ENCODE measurements at regions not wholly inside any gene's neighbourhood (a gene's known extent, or its start where the extent isn't known, plus 50 kb on each side); places are given as distances from the start of the nearest gene placed in this dataset.

DNA sequence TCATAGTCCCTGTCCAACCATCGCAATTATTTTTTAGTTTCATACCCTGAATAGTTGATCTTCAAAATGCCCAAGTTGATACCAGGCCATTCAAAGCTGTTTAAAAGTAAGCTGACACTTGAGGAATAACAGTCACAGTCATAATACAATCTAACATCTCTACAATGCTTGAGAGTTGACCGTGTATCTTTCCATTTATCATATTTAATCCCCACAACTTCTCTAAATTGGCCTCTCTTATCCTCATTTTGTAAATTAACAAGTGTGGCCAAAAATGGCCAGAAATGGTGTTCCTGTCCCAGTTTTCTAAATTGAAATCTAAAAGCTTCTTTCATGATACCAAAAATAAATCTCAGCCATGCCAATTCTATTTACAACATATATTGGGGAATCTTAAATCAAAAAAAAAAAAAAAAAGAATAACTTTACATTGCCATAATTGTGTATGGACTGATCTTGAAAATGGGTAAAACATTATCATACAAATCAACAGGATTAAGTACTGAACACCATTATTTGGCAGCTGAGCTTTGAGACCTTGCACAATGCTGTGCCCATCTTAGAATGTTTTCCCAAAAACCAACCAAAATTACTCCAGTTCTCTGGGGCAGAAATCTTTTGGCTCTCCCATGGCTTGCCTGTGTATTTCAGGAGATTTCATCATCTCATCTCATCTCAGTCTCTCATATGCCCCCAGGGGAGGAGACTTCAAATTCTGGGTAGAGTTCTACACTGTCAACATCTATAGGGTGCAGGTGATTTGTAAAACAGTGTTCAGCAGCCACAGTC is 448.7 kb upstream of the JARID2 start:
- intact Hi-C loops (cut with DNase I; ENCODE audit: low total_unique reads) = no loop called here
- DNase-seq = no peak
- Histone ChIP-seq H3K27me3 (no peaks in the 10 kb centered on the region), H3K36me3 (ENCODE audit: low read depth, missing control alignments) (no peaks in the 10 kb centered on the region), H3K27ac (no peak overlapping the region), H3K9me3 (no peaks in the 10 kb centered on the region), H3K4me1 (no peaks in the 10 kb centered on the region), H3K4me3 (no peak overlapping the region)
- WGBS, 2 donors = 90 to 92% methylated on average over 2 of the region's 2 CpGs
- TF ChIP-seq, protein P1, sequence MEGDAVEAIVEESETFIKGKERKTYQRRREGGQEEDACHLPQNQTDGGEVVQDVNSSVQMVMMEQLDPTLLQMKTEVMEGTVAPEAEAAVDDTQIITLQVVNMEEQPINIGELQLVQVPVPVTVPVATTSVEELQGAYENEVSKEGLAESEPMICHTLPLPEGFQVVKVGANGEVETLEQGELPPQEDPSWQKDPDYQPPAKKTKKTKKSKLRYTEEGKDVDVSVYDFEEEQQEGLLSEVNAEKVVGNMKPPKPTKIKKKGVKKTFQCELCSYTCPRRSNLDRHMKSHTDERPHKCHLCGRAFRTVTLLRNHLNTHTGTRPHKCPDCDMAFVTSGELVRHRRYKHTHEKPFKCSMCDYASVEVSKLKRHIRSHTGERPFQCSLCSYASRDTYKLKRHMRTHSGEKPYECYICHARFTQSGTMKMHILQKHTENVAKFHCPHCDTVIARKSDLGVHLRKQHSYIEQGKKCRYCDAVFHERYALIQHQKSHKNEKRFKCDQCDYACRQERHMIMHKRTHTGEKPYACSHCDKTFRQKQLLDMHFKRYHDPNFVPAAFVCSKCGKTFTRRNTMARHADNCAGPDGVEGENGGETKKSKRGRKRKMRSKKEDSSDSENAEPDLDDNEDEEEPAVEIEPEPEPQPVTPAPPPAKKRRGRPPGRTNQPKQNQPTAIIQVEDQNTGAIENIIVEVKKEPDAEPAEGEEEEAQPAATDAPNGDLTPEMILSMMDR (IDR thresholded peaks at IDR 0.05) = no peak
- TF ChIP-seq POLR2A (IDR thresholded peaks at IDR 0.05) = no peak

DNA sequence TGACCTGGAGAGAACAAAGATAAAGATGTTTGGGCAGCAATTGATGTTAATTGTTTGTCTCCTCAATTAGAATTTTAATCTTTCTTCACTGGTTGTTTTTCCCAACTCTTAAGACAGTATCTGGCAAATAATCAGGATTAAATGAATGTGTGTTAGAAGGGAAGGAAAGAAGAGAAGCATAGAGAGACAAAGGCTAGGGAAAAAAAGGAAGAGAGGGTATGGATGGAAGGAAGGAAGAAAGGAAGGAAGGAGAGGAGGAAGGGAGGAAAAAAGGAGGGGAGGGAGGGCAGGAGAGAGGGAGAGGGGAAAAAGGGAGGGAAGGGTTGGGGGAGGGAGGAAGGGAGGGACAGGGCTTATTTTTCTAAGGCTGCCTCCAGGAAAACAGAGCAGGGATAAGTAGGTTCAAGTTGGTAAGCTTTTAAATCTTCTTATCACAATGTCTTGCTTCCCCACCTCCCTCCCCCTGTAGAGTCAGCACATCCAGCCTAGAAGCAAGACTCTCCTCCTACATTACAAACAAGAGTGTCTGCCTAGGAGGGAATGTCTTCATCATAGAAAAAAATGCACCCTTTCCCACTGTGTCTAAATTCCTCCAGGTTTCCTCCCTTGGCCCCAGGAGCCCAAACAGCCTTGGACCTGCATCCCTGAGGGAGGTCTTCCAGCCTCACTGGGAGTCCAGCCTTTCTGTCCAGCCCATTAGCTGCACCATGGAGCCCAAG is 447.8 kb upstream of the JARID2 start:
- H3K4me1 ChIP-seq = no peaks in the 10 kb centered on the region
- intact Hi-C loops (cut with DNase I; ENCODE audit: low total_unique reads) = no loop called here
- no peaks in the 10 kb centered on the region for H3K27me3 ChIP-seq
- H3K4me3 ChIP-seq = no peak overlapping the region
- H3K27ac ChIP-seq = no peak overlapping the region
- H3K9me3 ChIP-seq = no peaks in the 10 kb centered on the region
- no peak for TF ChIP-seq POLR2A (IDR thresholded peaks at IDR 0.05)
- TF ChIP-seq, protein P1 (IDR thresholded peaks at IDR 0.05) = no peak
- DNase-seq = no peak
- no peaks in the 10 kb centered on the region for H3K36me3 ChIP-seq (ENCODE audit: low read depth, missing control alignments)

- Histone ChIP-seq H3K36me3 (ENCODE audit: low read depth, missing control alignments) (no peaks in the 10 kb centered on the region), H3K4me3 (no peak overlapping the region), H3K27me3 (no peaks in the 10 kb centered on the region), H3K4me1 (no peaks in the 10 kb centered on the region), H3K9me3 (no peaks in the 10 kb centered on the region), H3K27ac (no peak overlapping the region)
- TF ChIP-seq POLR2A (IDR thresholded peaks at IDR 0.05) = no peak
- TF ChIP-seq, protein P1 (IDR thresholded peaks at IDR 0.05) = no peak
- intact Hi-C loops (cut with DNase I; ENCODE audit: low total_unique reads) = no loop called here
- 71 to 88% methylated on average over 4 of the region's 4 CpGs for WGBS, 2 donors
- no peak for DNase-seq
Observed at GRCh38 chr6:14798594-14798982, 447.3 kb upstream of the JARID2 start.

- H3K36me3 ChIP-seq (ENCODE audit: low read depth, missing control alignments) = no peaks in the 10 kb centered on the region
- no peak for DNase-seq
- H3K27ac ChIP-seq = no peak overlapping the region
- intact Hi-C loops (cut with DNase I; ENCODE audit: low total_unique reads) = no loop called here
- H3K9me3 ChIP-seq = no peaks in the 10 kb centered on the region
- TF ChIP-seq, protein P1 (IDR thresholded peaks at IDR 0.05) = no peak
- no peak for TF ChIP-seq POLR2A (IDR thresholded peaks at IDR 0.05)
- H3K4me3 ChIP-seq = no peak overlapping the region
- no peaks in the 10 kb centered on the region for H3K4me1 ChIP-seq
- no peaks in the 10 kb centered on the region for H3K27me3 ChIP-seq
- 83 to 89% methylated on average over 2 of the region's 2 CpGs for WGBS, 2 donors
Observed at GRCh38 chr6:14798996-14799588, 446.8 kb upstream of the JARID2 start.
